Caco-2 (cell line): ENCODE measurements at regions not wholly inside any gene's neighbourhood (a gene's known extent, or its start where the extent isn't known, plus 50 kb on each side); places are given as distances from the start of the nearest gene placed in this dataset.

Experiments
- BruUV-seq: library from RNA; stranded (reverse); fragments of 400-500 nt; replicated peaks from 2 replicates; lab custom pipeline; 2021; lab: Mats Ljungman, UMichigan
- CTCF ChIA-PET: fragments of 300-600 bp; sonication (Branson Sonifier 250); formaldehyde crosslinking; loops from one replicate; lab custom pipeline; 2022; ENCODE audit warnings: antibody characterized with exemption; lab: Charles Lee
- POLR2A ChIA-PET: fragments of 300-600 bp; sonication (Branson Sonifier 250); formaldehyde crosslinking; loops from one replicate; lab custom pipeline; 2022; ENCODE audit warnings: antibody characterized with exemption; lab: Charles Lee
- DNase-seq, 2 experiments: peaks; one replicate each; pipeline versions ENCODE4 v3.0.0 to v3.0.0-alpha.2; 2020 to 2022
- H3K27me3 ChIP-seq: replicated peaks from 2 replicates; pipeline ENCODE4 v1.6.0; 2011; ENCODE audit warnings: low read length; ENCODE audit not compliant: control insufficient read depth, insufficient read depth
- H3K36me3 ChIP-seq: 2 replicates; pipeline ENCODE4 v1.5.1; 2011; ENCODE audit warnings: low read length; ENCODE audit not compliant: control insufficient read depth, insufficient read depth
- H3K4me1 ChIP-seq: fragments of 250-450 bp; sonication (Bioruptor Pico); 2 replicates; pipeline ENCODE4 v1.5.1; 2020; ENCODE audit warnings: mild to moderate bottlenecking
- H3K4me3 ChIP-seq: 2 replicates; pipeline ENCODE4 v1.5.1; 2011; ENCODE audit warnings: low read depth, mild to moderate bottlenecking, control low read depth, low read length
- H3K9me3 ChIP-seq: fragments of 250-450 bp; sonication (Bioruptor Pico); 2 replicates; pipeline ENCODE4 v1.5.1; 2020; ENCODE audit warnings: mild to moderate bottlenecking, moderate library complexity
- H3K27ac Mint-ChIP-seq: one replicate; pipeline ENCODE4 v1.8.0; 2022; ENCODE audit warnings: mixed read lengths; ENCODE audit not compliant: unreplicated experiment
- H3K27me3 Mint-ChIP-seq: one replicate; pipeline ENCODE4 v1.8.0; 2022; ENCODE audit warnings: mixed read lengths; ENCODE audit not compliant: insufficient read depth, unreplicated experiment
- H3K36me3 Mint-ChIP-seq: one replicate; pipeline ENCODE4 v1.8.0; 2022; ENCODE audit warnings: mild to moderate bottlenecking, mixed read lengths; ENCODE audit not compliant: insufficient read depth, unreplicated experiment
- H3K4me1 Mint-ChIP-seq: one replicate; pipeline ENCODE4 v1.8.0; 2022; ENCODE audit warnings: low read depth, mixed read lengths; ENCODE audit not compliant: unreplicated experiment
- H3K4me3 Mint-ChIP-seq: one replicate; pipeline ENCODE4 v1.8.0; 2022; ENCODE audit warnings: mild to moderate bottlenecking, moderate library complexity, mixed read lengths; ENCODE audit not compliant: unreplicated experiment
- H3K9me3 Mint-ChIP-seq: one replicate; pipeline ENCODE4 v1.8.0; 2022; ENCODE audit warnings: mixed read lengths; ENCODE audit not compliant: unreplicated experiment
- CTCF ChIP-seq, 2 experiments: fragments of 200-600 bp in 1 of 2; IDR thresholded peaks; 1 replicate in 1 of 2; 2 replicates in 1 of 2; pipeline versions ENCODE4 v1.5.1 to v1.8.0; 2011 to 2022; ENCODE audit warnings: antibody characterized with exemption in 1 of 2, control low read depth in 1 of 2, inconsistent platforms in 1 of 2, low read depth in 1 of 2, low read length in 1 of 2, mild to moderate bottlenecking in 1 of 2, moderate library complexity in 1 of 2; ENCODE audit not compliant: insufficient read depth in 1 of 2, severe bottlenecking in 1 of 2, unreplicated experiment in 1 of 2
- intact Hi-C: fragments of 100-400 bp; cut with micrococcal nuclease; formaldehyde crosslinking; loops from one replicate; pipeline ENCODE4 v1.10.0; 2022; ENCODE audit not compliant: unreplicated experiment

- DNase-seq, result no peak
- Histone ChIP-seq H3K36me3 (no peaks in the 10 kb centered on the region), H3K27me3 (no peaks in the 10 kb centered on the region), H3K9me3 (no peaks in the 10 kb centered on the region), H3K4me3 (no peak overlapping the region), H3K4me1 (peaks cover 4% of the 10 kb centered on the region; the same call in 1 of the 2 replicates)
- Mint-ChIP-seq H3K4me3 (no peak overlapping the region), H3K4me1 (peaks cover 7% of the 10 kb centered on the region), H3K27me3 (no peaks in the 10 kb centered on the region), H3K36me3 (no peaks in the 10 kb centered on the region), H3K27ac (no peak overlapping the region), H3K9me3 (no peaks in the 10 kb centered on the region)
- TF ChIP-seq CTCF (IDR thresholded peaks at IDR 0.05; ENCODE audit: insufficient read depth in 1 of 2, low read depth in 1 of 2, low read length in 1 of 2, severe bottlenecking in 1 of 2, unreplicated experiment in 1 of 2), result no peak
- intact Hi-C loops, result no loop called here
- CTCF ChIA-PET, result no interaction called here
- POLR2A ChIA-PET, result no interaction called here
- no TSS peak for BruUV-seq
These were observed 56.4 kb upstream of the FAM20A start for GRCh38 chr17:68657576-68657975.

GRCh38 chr17:68657166-68657565, 56.0 kb upstream of the FAM20A start:
- ChIA-PET POLR2A (no interaction called here), CTCF (no interaction called here)
- no peak for DNase-seq
- no peak overlapping the region for H3K4me3 Mint-ChIP-seq
- BruUV-seq, result no TSS peak
- no peak for TF ChIP-seq CTCF (IDR thresholded peaks at IDR 0.05; ENCODE audit: insufficient read depth in 1 of 2, low read depth in 1 of 2, low read length in 1 of 2, severe bottlenecking in 1 of 2, unreplicated experiment in 1 of 2)
- intact Hi-C loops, result no loop called here
- H3K4me1 Mint-ChIP-seq, result peaks cover 7% of the 10 kb centered on the region
- H3K4me1 ChIP-seq, result peaks cover 2% of the 10 kb centered on the region; the same call in 1 of the 2 replicates
- H3K4me3 ChIP-seq, result no peak overlapping the region
- H3K9me3 ChIP-seq, result no peaks in the 10 kb centered on the region
- no peak overlapping the region for H3K27ac Mint-ChIP-seq
- no peaks in the 10 kb centered on the region for H3K9me3 Mint-ChIP-seq
- H3K36me3 ChIP-seq, result no peaks in the 10 kb centered on the region
- H3K27me3 Mint-ChIP-seq, result no peaks in the 10 kb centered on the region
- no peaks in the 10 kb centered on the region for H3K27me3 ChIP-seq
- no peaks in the 10 kb centered on the region for H3K36me3 Mint-ChIP-seq

- Mint-ChIP-seq H3K4me3 (no peak overlapping the region), H3K4me1 (peaks cover 7% of the 10 kb centered on the region), H3K36me3 (no peaks in the 10 kb centered on the region), H3K27ac (no peak overlapping the region), H3K9me3 (no peaks in the 10 kb centered on the region), H3K27me3 (peaks cover 4% of the 10 kb centered on the region)
- no peak for TF ChIP-seq CTCF (IDR thresholded peaks at IDR 0.05; ENCODE audit: insufficient read depth in 1 of 2, low read depth in 1 of 2, low read length in 1 of 2, severe bottlenecking in 1 of 2, unreplicated experiment in 1 of 2)
- no peaks in the 10 kb centered on the region for H3K36me3 ChIP-seq
- H3K9me3 ChIP-seq, result no peaks in the 10 kb centered on the region
- no peak overlapping the region for H3K4me3 ChIP-seq
- CTCF ChIA-PET, result no interaction called here
- POLR2A ChIA-PET, result no interaction called here
- H3K27me3 ChIP-seq, result no peaks in the 10 kb centered on the region
- no TSS peak for BruUV-seq
- DNase-seq, result no peak
- intact Hi-C loops, result no loop called here
- no peaks in the 10 kb centered on the region for H3K4me1 ChIP-seq
These were observed 55.5 kb upstream of the FAM20A start for GRCh38 chr17:68656666-68657065.
